ENCODE measurements at regions not wholly inside any gene's neighbourhood (a gene's known extent, or its start where the extent isn't known, plus 50 kb on each side); places are given as distances from the start of the nearest gene placed in this dataset.

- TF ChIP-seq POLR2A (IDR thresholded peaks at IDR 0.05) (no peak), EP300 (IDR thresholded peaks at IDR 0.05) (no peak), POLR2AphosphoS5 (IDR thresholded peaks at IDR 0.05) (no peak)
- TF ChIP-seq, protein P1, sequence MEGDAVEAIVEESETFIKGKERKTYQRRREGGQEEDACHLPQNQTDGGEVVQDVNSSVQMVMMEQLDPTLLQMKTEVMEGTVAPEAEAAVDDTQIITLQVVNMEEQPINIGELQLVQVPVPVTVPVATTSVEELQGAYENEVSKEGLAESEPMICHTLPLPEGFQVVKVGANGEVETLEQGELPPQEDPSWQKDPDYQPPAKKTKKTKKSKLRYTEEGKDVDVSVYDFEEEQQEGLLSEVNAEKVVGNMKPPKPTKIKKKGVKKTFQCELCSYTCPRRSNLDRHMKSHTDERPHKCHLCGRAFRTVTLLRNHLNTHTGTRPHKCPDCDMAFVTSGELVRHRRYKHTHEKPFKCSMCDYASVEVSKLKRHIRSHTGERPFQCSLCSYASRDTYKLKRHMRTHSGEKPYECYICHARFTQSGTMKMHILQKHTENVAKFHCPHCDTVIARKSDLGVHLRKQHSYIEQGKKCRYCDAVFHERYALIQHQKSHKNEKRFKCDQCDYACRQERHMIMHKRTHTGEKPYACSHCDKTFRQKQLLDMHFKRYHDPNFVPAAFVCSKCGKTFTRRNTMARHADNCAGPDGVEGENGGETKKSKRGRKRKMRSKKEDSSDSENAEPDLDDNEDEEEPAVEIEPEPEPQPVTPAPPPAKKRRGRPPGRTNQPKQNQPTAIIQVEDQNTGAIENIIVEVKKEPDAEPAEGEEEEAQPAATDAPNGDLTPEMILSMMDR (IDR thresholded peaks at IDR 0.05) = no peak
Measured at GRCh38 chr4:4709736-4710135, 149.7 kb upstream of the MSX1 start.

Data from stomach (tissue), 4 donors.